NCI-H345 (cell line): ENCODE measurements at regions not wholly inside any gene's neighbourhood (a gene's known extent, or its start where the extent isn't known, plus 50 kb on each side); places are given as distances from the start of the nearest gene placed in this dataset.
A peak's percentile ranks its signal among the peaks of the same experiment; 100 is the strongest.
"Not testable (repeated sequence)": the region's sequence is repeated elsewhere in the genome, so short reads cannot be mapped to it uniquely, and the experiment has no call there.

Source experiments
- DNase-seq: peaks from one replicate; lab custom pipeline; 2025; lab: John Stamatoyannopoulos, UW

DNA sequence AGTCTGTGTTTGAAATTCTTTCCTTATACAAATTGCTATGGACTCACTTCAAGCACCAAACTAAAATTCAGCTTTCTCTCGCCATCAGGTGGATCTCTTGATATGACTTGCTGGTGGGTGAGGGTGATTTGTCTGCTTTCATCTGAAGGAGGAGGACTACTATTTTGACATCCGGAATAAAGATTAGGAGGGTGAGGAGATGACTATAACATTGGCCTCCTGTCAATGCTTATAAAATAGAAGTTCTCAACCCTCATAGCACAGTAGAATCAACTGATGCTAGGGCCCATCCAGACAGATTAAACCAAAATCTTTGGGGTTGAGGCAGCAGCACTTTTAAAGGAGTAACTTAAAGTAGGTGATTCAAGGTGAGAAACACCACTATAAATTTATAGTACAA is 120.4 kb upstream of the DNAJC10 start:
- no peak for DNase-seq

- no peak for DNase-seq
Observed at GRCh38 chr2:182597570-182598295, 118.3 kb upstream of the DNAJC10 start.

GRCh38 chr2:182598626-182599025 is 117.4 kb upstream of the DNAJC10 start:
- DNase-seq = no peak

DNA sequence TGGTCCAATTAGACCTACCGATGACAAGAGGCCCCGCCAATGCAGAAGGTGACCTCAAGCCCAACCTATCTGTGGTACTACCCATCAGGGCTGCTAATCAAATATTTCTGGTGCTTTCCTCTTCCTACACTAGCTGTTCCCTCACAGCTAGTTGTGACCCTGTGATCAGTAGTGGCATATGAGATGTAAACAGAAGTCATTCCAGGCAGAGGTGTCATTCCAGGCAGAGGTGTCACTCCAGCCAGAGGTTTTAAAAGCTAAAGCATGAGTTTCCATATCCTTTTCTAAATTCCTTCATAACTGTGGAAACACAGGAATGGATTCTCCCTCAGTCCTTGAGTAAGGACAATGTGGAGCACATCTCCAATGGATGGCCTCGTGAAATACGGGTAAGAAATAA is 110.9 kb upstream of the DNAJC10 start:
- no peak for DNase-seq

DNA sequence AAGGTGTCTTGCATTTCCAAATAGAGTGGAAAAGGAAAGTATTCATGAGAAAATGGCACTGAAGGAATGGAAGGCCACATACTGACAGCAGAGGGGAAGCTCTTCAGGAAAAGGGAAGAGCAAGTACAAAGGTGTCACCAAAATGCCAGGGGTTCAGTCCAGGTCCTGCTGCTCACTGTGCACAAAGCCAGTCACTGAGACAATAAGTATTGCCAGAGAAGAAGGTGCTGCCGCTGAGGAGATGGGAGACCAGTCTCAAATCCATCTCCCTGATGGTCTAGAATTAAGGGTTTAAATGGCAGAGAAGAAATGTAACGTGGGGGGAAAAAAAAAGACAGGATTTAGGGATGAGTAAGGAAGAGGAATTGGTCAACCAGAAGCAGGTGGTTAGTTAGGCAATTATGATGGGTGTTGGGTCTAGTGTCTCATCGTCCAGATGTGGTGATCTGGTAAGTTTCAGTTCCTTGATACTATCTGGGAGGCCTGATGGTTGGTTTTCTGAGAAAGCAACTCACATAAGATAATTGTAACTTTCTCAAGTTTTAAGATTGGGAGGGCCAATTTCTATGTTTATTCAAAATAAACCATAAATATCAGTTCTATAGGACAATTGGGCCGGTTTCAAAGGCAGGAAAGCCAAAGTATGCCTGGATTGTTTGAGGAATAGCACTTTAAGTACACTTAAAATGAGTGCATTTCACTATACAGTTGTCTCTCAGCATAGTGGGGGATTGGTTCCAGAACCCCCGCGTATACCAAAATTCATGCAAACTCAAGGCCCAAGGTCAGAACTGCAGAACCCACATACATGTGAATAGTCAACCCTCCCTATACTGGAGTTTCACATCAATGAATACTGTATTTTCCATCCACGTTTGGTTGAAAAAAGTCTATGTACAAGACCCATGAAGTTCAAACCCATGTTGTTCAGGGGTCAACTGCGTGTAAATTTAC is 109.1 kb upstream of the DNAJC10 start:
- no peak for DNase-seq

GRCh38 chr2:182608181-182608845 is 107.7 kb upstream of the DNAJC10 start:
- no peak for DNase-seq

DNA sequence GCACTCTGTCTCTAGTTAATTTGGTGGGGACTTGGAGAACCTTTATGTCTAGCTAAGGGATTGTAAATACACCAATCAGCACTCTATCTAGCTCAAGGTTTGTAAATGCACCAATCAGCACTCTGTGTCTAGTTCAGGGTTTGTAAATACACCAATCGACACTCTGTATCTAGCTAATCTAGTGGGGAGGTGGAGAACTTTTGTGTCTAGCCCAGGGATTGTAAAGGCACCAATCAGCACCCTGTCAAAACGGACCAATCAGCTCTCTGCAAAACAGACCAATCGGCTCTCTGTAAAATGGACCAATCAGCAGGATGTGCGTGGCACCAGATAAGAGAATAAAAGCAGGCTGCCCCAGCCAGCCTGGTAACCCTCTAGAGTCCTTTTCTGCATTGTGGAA is 107.1 kb upstream of the DNAJC10 start:
- not testable (repeated sequence) for DNase-seq

DNA sequence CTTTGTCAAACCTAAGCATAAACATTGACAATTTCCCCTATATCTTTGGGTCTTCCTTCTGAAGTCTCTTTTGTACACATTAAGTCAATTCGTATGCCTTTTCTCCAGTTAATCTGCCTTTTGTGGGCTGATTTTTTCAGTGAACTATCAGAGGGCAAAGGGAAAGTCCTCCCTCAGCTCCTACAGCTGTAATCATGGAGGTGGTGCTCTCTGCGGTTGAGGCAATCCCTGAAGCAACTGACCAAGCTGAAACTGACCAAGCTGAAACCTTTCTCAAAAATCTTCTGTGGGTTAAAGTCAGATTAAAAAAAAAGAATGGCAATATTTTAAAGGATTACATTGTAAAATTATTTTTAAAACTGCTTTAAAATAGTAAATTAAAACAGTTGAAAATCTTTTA is 105.8 kb upstream of the DNAJC10 start:
- no peak for DNase-seq

- DNase-seq = no peak
Observed at GRCh38 chr2:182611009-182611408, 105.0 kb upstream of the DNAJC10 start.

DNA sequence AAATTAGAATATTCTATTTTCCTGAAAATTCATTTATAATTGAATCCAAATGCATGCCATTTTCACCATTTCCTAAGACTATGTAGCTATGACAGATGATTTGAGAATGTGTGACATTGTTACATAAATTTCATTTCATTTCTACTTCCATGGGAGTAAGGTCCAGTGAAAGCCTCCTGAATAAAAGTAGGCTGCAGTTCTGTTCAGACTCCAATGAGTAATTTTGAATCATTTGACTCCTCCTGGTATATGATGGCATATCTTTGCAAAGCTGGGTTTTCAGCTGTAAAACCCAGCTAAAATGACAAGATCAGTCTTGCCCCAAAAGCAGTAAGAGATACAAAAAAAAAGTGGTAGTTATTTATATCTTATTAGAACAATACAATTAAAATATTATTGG is 101.0 kb upstream of the DNAJC10 start:
- no peak for DNase-seq

DNA sequence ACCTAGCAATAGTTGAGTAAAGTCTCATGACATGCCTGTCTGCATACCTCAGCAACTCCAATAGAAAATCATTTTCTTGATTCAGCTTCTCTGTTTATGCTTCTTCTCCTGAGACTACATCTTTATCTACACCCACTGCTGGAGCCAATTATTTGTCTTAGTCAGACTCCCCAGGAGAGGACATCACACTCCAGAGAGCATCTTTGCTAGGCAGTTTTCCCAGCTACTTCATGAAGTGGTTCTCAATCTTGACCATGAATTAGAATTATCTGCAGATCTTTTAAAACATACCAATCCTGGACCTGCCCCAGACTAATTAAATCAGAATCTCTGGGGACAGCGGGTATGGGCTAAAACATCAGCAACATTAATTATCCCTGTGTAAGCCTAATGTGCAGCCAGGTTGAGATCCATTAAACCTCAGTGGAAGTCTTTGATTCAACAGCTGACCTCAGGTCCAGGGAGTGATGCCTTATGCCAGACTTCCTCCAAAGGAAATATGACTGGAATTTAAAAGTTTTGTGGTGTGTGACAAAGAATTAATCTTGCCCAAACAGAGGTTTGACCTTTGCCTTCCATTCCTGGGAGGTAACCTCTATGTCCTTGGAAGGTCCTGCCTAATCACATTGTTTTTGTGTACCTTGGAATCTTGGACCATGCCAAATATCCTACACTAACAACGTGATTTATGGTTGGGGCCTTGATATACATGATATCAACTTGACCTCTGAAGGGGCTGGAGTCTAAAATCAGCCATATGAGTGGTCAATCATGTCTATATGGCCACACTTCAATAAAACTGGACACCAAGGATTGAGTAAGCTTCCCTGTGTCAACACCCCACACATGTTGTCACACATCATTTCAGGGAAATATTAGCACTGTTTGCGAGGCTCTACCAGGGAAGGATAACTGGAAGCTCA is 99.3 kb upstream of the DNAJC10 start:
- DNase-seq = no peak

- DNase-seq = no peak
Observed at GRCh38 chr2:182618672-182619079, 97.4 kb upstream of the DNAJC10 start.

GRCh38 chr2:182619276-182619675 is 96.8 kb upstream of the DNAJC10 start:
- no peak for DNase-seq

DNA sequence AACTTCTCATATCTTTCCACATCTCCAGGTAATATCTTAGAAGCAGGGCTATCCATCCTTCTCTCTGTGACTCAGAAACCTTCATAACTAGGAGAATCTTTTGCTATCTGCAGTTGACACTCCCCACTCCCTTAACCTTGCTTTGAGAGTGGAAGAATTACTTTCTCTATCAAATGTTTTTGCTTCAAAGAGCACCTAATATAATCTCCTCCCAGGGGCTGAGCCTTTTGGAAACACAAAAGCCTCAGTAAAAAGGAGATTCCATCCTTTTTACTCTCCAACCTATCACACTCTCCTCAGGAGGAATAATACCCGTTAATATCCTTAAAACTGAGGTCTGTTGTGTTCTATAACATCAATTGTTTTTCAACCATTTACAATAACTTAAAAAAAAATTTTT is 94.9 kb upstream of the DNAJC10 start:
- DNase-seq = no peak

DNA sequence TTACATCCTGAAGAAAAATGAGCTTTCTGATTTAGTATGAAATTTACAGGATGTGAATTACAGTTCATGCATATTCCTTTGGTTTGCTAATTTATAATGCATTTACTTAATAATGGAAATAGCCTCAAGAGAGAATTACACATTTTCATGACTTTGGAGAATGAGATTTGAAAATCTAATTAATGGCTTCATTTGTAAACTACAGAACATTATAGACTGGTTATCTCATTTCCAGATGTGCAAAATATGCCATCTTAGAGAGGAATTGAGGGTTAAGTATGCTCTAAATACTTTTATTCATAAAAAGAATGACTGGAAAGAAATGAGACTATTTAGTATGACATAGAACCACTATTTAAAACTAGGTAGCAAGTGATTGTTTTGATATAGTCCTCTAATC is 94.2 kb upstream of the DNAJC10 start:
- no peak for DNase-seq

DNA sequence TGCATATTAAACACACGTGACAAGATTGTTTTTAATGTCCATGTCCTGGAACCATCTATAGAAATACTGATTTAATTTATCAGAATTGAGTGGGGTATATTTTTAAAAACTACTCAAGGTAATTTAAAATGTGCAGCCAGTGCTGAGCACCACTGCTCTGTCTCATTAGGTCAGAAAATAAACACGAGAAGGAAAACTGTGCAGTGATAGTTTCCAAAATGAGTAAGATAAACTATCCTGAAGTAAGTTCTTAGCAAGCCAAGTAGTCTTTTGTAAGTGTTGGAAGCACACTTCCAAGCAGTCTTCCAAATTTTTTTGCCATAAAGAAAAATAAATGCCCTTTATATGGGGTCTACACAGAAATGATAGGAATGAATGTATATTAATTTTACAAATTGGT is 93.8 kb upstream of the DNAJC10 start:
- DNase-seq = no peak

DNA sequence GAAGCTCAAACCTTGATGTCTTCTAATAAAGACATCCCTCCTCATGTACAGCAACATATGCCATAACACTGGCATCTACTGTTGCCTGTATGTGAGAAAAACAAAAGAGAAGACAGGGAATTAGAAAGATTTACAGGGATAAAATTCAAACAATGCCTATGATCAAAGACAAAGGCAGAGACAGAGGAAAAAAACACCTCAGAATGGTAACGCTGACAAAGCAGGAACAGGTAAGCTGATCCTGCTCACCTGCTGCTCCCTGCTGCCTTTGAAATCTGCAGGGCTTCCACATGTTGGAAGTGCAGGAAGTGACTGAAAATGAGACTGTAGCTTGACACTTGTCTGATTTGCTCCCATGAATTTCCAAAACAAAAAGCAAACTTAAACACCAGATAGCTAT is 90.2 kb upstream of the DNAJC10 start:
- DNase-seq = peak; percentile 87

DNA sequence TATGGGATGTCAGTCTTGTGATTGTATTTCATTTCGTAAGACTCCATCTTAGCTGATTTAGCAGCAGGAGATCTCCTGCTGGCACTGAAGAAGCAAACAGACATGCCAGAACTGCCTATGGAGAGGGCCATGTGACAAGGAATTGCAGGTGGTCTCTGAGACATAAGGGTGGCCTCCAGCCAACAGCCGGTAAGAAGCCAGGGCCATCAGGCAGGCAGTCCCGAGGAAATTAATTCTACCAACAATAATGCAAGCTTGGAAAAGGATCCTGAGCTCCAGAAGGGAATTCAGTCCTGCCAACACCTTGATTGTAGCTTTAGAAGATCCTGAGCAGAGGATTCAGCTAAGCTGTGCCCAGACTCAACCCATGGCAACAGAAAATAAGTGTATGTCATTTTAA is 87.1 kb upstream of the DNAJC10 start:
- DNase-seq = no peak

DNA sequence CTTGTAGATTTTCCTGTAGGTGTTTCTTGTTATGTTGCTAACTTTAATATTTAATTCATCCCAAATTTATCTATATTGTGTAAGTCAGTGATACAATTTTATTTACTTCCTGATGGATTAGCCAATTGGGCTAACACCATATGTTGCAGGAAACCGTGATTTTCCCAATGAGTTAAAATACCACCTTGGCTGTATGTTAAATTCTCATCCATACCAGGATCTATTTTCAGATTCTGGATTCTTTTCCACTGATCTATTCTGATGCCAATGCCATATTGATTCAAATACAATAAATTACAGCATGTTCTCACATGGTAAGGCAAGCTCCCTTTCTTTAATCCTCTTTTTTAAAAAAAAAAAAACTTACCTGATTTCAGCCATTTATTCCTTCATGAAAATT is 85.8 kb upstream of the DNAJC10 start:
- DNase-seq = no peak

- no peak for DNase-seq
Observed at GRCh38 chr2:182631299-182631698, 84.8 kb upstream of the DNAJC10 start.

DNA sequence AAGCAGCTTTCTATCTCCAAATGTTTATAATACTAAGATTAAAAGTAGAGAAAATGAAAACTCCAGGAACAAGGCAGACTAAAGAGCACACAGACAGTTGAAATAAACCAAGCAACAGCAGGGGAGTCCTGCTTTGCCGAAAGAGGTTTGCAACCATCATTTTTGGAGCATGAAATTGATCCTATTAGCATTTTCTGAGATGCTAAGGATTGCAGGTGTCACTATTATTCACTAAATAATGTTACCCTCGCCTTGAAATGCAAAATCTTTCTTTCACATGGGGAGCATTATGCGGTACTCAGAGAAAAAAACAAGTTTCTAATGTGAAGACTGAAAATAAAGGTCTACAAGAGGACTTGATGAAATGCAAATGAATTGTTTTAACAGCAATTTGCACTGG is 81.7 kb upstream of the DNAJC10 start:
- no peak for DNase-seq

DNA sequence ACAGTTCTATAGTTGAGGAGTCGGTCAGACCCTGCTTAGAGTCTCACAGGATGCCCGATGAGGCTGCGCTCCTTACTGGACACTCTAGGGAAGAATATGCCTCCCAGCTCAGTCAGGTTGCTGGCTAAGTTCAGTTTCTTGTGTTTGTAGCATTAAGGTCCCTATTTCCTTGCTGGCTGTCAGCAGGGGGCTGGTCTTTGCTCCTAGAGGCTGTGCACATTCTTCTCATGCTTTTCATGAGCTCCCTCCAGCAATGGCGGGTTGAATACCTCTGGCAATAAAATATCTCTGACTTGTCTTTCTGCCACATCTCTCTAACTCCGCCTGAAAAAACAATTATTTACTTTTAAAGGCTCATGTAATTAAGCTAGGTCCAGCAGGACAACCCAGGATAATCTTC is 79.4 kb upstream of the DNAJC10 start:
- DNase-seq = no peak
